ENCODE measurements at regions not wholly inside any gene's neighbourhood (a gene's known extent, or its start where the extent isn't known, plus 50 kb on each side); places are given as distances from the start of the nearest gene placed in this dataset.

- no peak for DNase-seq (ENCODE audit: low spot score)
- TF ChIP-seq POLR2A (IDR thresholded peaks at IDR 0.05) (no peak), CTCF (IDR thresholded peaks at IDR 0.05) (no peak), POLR2AphosphoS5 (IDR thresholded peaks at IDR 0.05) (no peak)
- Histone ChIP-seq H3K4me3 (no peak overlapping the region), H3K36me3 (no peaks in the 10 kb centered on the region), H3K27me3 (replicated peaks; ENCODE audit: insufficient read depth) (no peaks in the 10 kb centered on the region), H3K4me1 (replicated peaks) (no peaks in the 10 kb centered on the region), H3K27ac (no peak overlapping the region), H3K9me3 (no peaks in the 10 kb centered on the region)
- WGBS = 80% methylated on average over 3 of the region's 3 CpGs
- intact Hi-C loops (cut with DNase I) = no loop called here
Measured at GRCh38 chr5:30926218-30926617, 267.3 kb upstream of the CDH6 start.

- Histone ChIP-seq H3K27me3 (replicated peaks; ENCODE audit: insufficient read depth) (no peaks in the 10 kb centered on the region), H3K36me3 (no peaks in the 10 kb centered on the region), H3K9me3 (no peaks in the 10 kb centered on the region), H3K27ac (no peak overlapping the region), H3K4me3 (no peak overlapping the region), H3K4me1 (replicated peaks) (no peaks in the 10 kb centered on the region)
- TF ChIP-seq POLR2A (IDR thresholded peaks at IDR 0.05) = no peak
- no peak for TF ChIP-seq POLR2AphosphoS5 (IDR thresholded peaks at IDR 0.05)
- no peak for TF ChIP-seq CTCF (IDR thresholded peaks at IDR 0.05)
- intact Hi-C loops (cut with DNase I) = no loop called here
- no peak for DNase-seq (ENCODE audit: low spot score)
- WGBS = 89% methylated on average over 5 of the region's 5 CpGs
Measured at GRCh38 chr5:30921388-30921787, 272.1 kb upstream of the CDH6 start.

- H3K9me3 ChIP-seq = no peaks in the 10 kb centered on the region
- intact Hi-C loops (cut with DNase I) = no loop called here
- no peak for DNase-seq (ENCODE audit: low spot score)
- TF ChIP-seq POLR2A (IDR thresholded peaks at IDR 0.05) (no peak), CTCF (IDR thresholded peaks at IDR 0.05) (no peak), POLR2AphosphoS5 (IDR thresholded peaks at IDR 0.05) (no peak)
- no peak overlapping the region for H3K27ac ChIP-seq
- 91% methylated on average over 5 of the region's 5 CpGs for WGBS
- H3K36me3 ChIP-seq = no peaks in the 10 kb centered on the region
- H3K4me1 ChIP-seq (replicated peaks) = no peaks in the 10 kb centered on the region
- no peaks in the 10 kb centered on the region for H3K27me3 ChIP-seq (replicated peaks; ENCODE audit: insufficient read depth)
- no peak overlapping the region for H3K4me3 ChIP-seq
Measured at GRCh38 chr5:30918171-30918570, 275.3 kb upstream of the CDH6 start.

- 92% methylated on average over 3 of the region's 3 CpGs for WGBS
Measured at GRCh38 chr5:30908356-30908755, 285.1 kb upstream of the CDH6 start.

More at GRCh38 chr5:30908356-30908755, 285.1 kb upstream of the CDH6 start:
- Histone ChIP-seq H3K4me3 (no peak overlapping the region), H3K9me3 (no peaks in the 10 kb centered on the region), H3K27ac (no peak overlapping the region), H3K4me1 (replicated peaks) (no peaks in the 10 kb centered on the region), H3K36me3 (no peaks in the 10 kb centered on the region), H3K27me3 (replicated peaks; ENCODE audit: insufficient read depth) (no peaks in the 10 kb centered on the region)
- no peak for TF ChIP-seq POLR2AphosphoS5 (IDR thresholded peaks at IDR 0.05)
- no peak for TF ChIP-seq CTCF (IDR thresholded peaks at IDR 0.05)
- no peak for TF ChIP-seq POLR2A (IDR thresholded peaks at IDR 0.05)
- intact Hi-C loops (cut with DNase I) = no loop called here
- no peak for DNase-seq (ENCODE audit: low spot score)

All from prostate gland (tissue), 2 donors.